Liver (tissue), 3 donors: ENCODE measurements at regions not wholly inside any gene's neighbourhood (a gene's known extent, or its start where the extent isn't known, plus 50 kb on each side); places are given as distances from the start of the nearest gene placed in this dataset.
"Not testable (repeated sequence)": the region's sequence is repeated elsewhere in the genome, so short reads cannot be mapped to it uniquely, and the experiment has no call there.

ENCODE experiments used
- ATF3 ChIP-seq: IDR thresholded peaks from 2 replicates; pipeline ENCODE4 v1.6.1; 2016; ENCODE audit warnings: antibody characterized with exemption
- CTCF ChIP-seq: fragments of 150-350 bp; IDR thresholded peaks from 2 replicates; pipeline ENCODE4 v1.5.1; 2017; ENCODE audit warnings: improper control_type of control experiment, low read depth, low read length; ENCODE audit not compliant: missing input control
- EGR1 ChIP-seq, 2 donors: IDR thresholded peaks; 2 replicates each; pipeline ENCODE4 v1.6.1; 2016 to 2018; ENCODE audit warnings: antibody characterized with exemption in 2 of 2, low read depth in 2 of 2
- TAF1 ChIP-seq: conservative IDR thresholded peaks from 2 replicates; pipeline ENCODE4 v1.6.1; 2016; ENCODE audit warnings: antibody characterized with exemption, mild to moderate bottlenecking
- ZBTB33 ChIP-seq: IDR thresholded peaks from 2 replicates; pipeline ENCODE4 v1.6.1; 2016; ENCODE audit warnings: antibody characterized with exemption
- donor health status: healthy.
- donor health status: healthy.

GRCh38 chr16:29300541-29301535, 105.7 kb downstream of the NPIPB11 start:
- TF ChIP-seq ZBTB33; CTCF; EGR1 (IDR thresholded peaks at IDR 0.05; ENCODE audit: low read depth in 2 of 2); TAF1; ATF3: not testable (repeated sequence)
